ENCODE measurements at regions not wholly inside any gene's neighbourhood (a gene's known extent, or its start where the extent isn't known, plus 50 kb on each side); places are given as distances from the start of the nearest gene placed in this dataset.

DNA sequence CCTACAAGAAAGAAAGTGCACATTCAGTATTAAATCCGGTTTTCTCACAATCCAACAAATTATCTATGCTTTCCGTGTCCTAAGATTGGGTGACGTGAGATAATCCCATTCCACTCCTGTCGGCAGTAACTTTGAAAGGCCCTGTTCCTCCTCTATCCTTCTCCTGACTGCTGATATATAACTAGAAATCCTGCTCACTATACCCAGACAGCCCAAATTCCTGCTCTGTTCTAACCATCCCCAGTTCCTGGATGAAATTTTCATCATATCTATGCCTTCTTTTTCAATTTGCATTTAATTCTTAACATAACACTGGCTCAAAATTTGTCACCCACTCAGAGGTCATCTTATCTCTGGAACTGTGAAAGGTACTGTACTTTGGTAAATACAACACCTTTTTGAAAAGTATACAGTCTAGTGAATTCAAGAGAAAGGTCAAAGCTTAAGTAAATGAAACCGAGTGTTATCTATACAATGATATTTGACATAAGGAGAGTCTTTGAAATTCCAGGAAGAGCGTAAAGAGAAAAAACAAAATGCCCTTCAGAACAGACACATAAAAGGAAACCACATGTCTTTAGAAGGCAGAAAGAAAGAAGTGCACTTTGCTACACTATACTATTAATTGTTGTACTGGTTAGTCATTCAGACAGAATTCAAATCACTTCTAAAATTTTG is 200.5 kb upstream of the NEGR1 start:
- DNase-seq, result no peak
- no peaks in the 10 kb centered on the region for H3K4me1 ChIP-seq (ENCODE audit: control insufficient read depth, low read depth, low read length)
- H4K5ac ChIP-seq (ENCODE audit: low read length), result no peak overlapping the region
- no peak overlapping the region for H3K23ac ChIP-seq (ENCODE audit: low read length)
- no peak overlapping the region for H4K8ac ChIP-seq (ENCODE audit: low read depth, low read length)
- no peak overlapping the region for H2BK5ac ChIP-seq (ENCODE audit: low read length)
- no peak overlapping the region for H3K56ac ChIP-seq (ENCODE audit: low read length)
- H3K18ac ChIP-seq (ENCODE audit: low read length), result no peak overlapping the region
- no peak overlapping the region for H2BK15ac ChIP-seq (replicated peaks; ENCODE audit: low read depth)
- no CpG with 5 or more reads among the region's 6 CpGs for WGBS (ENCODE audit: extremely low coverage, insufficient coverage, low lambda C conversion rate)
- no peak overlapping the region for H3K4me3 ChIP-seq (ENCODE audit: low read length)
- H3K79me1 ChIP-seq (ENCODE audit: low read length), result no peaks in the 10 kb centered on the region
- no peak overlapping the region for H3K27ac ChIP-seq (ENCODE audit: low read depth, low read length)
- H3K9ac ChIP-seq (ENCODE audit: low read length), result no peak overlapping the region
- no peak overlapping the region for H3K4me2 ChIP-seq (ENCODE audit: low read length)
- H2AK5ac ChIP-seq (ENCODE audit: low read length), result no peak overlapping the region
- H3K4ac ChIP-seq (ENCODE audit: low read depth, low read length), result no peak overlapping the region
- H3K27me3 ChIP-seq (ENCODE audit: insufficient read depth, low read length, poor library complexity), result no peaks in the 10 kb centered on the region
- H2BK120ac ChIP-seq (ENCODE audit: low read depth, low read length), result no peak overlapping the region
- no peaks in the 10 kb centered on the region for H3K36me3 ChIP-seq (ENCODE audit: control insufficient read depth, insufficient read depth, low read length)
- H3K79me2 ChIP-seq (ENCODE audit: control insufficient read depth, insufficient read depth, low read length), result no peaks in the 10 kb centered on the region

GRCh38 chr1:72481420-72481970 is 199.2 kb upstream of the NEGR1 start:
- no CpG with 5 or more reads among the region's 5 CpGs for WGBS (ENCODE audit: extremely low coverage, insufficient coverage, low lambda C conversion rate)
- Histone ChIP-seq H3K4me1 (ENCODE audit: control insufficient read depth, low read depth, low read length) (no peaks in the 10 kb centered on the region), H4K5ac (ENCODE audit: low read length) (no peak overlapping the region), H3K79me1 (ENCODE audit: low read length) (no peaks in the 10 kb centered on the region), H2BK5ac (ENCODE audit: low read length) (no peak overlapping the region), H3K56ac (ENCODE audit: low read length) (no peak overlapping the region), H2AK5ac (ENCODE audit: low read length) (no peak overlapping the region), H3K4me3 (ENCODE audit: low read length) (no peak overlapping the region), H3K27ac (ENCODE audit: low read depth, low read length) (no peak overlapping the region), H3K79me2 (ENCODE audit: control insufficient read depth, insufficient read depth, low read length) (no peaks in the 10 kb centered on the region), H3K23ac (ENCODE audit: low read length) (no peak overlapping the region), H2BK15ac (replicated peaks; ENCODE audit: low read depth) (no peak overlapping the region), H3K4ac (ENCODE audit: low read depth, low read length) (no peak overlapping the region), H2BK120ac (ENCODE audit: low read depth, low read length) (no peak overlapping the region), H3K4me2 (ENCODE audit: low read length) (no peak overlapping the region), H3K36me3 (ENCODE audit: control insufficient read depth, insufficient read depth, low read length) (no peaks in the 10 kb centered on the region), H3K18ac (ENCODE audit: low read length) (no peak overlapping the region), H3K9ac (ENCODE audit: low read length) (no peak overlapping the region), H4K8ac (ENCODE audit: low read depth, low read length) (no peak overlapping the region), H3K27me3 (ENCODE audit: insufficient read depth, low read length, poor library complexity) (no peaks in the 10 kb centered on the region)
- DNase-seq, result no peak

- Histone ChIP-seq H3K4ac (ENCODE audit: low read depth, low read length) (no peak overlapping the region), H3K23ac (ENCODE audit: low read length) (no peak overlapping the region), H3K36me3 (ENCODE audit: control insufficient read depth, insufficient read depth, low read length) (no peaks in the 10 kb centered on the region), H3K79me1 (ENCODE audit: low read length) (no peaks in the 10 kb centered on the region), H4K8ac (ENCODE audit: low read depth, low read length) (no peak overlapping the region), H3K4me2 (ENCODE audit: low read length) (no peak overlapping the region), H3K9ac (ENCODE audit: low read length) (no peak overlapping the region), H3K27ac (ENCODE audit: low read depth, low read length) (no peak overlapping the region), H3K4me1 (ENCODE audit: control insufficient read depth, low read depth, low read length) (no peaks in the 10 kb centered on the region), H2AK5ac (ENCODE audit: low read length) (no peak overlapping the region), H3K18ac (ENCODE audit: low read length) (no peak overlapping the region), H2BK120ac (ENCODE audit: low read depth, low read length) (no peak overlapping the region), H3K56ac (ENCODE audit: low read length) (no peak overlapping the region), H2BK15ac (replicated peaks; ENCODE audit: low read depth) (no peak overlapping the region), H3K27me3 (ENCODE audit: insufficient read depth, low read length, poor library complexity) (no peaks in the 10 kb centered on the region), H4K5ac (ENCODE audit: low read length) (no peak overlapping the region), H2BK5ac (ENCODE audit: low read length) (no peak overlapping the region), H3K4me3 (ENCODE audit: low read length) (no peak overlapping the region), H3K79me2 (ENCODE audit: control insufficient read depth, insufficient read depth, low read length) (no peaks in the 10 kb centered on the region)
- no CpG with 5 or more reads among the region's 1 CpG for WGBS (ENCODE audit: extremely low coverage, insufficient coverage, low lambda C conversion rate)
- DNase-seq, result no peak
These were observed 184.0 kb upstream of the NEGR1 start for GRCh38 chr1:72466376-72466775.

GRCh38 chr1:72462186-72462905 is 180.0 kb upstream of the NEGR1 start:
- Histone ChIP-seq H3K4me2 (ENCODE audit: low read length) (no peak overlapping the region), H3K56ac (ENCODE audit: low read length) (no peak overlapping the region), H3K23ac (ENCODE audit: low read length) (no peak overlapping the region), H4K8ac (ENCODE audit: low read depth, low read length) (no peak overlapping the region), H3K27ac (ENCODE audit: low read depth, low read length) (no peak overlapping the region), H3K4ac (ENCODE audit: low read depth, low read length) (no peak overlapping the region), H2BK120ac (ENCODE audit: low read depth, low read length) (no peak overlapping the region), H3K4me3 (ENCODE audit: low read length) (no peak overlapping the region), H3K18ac (ENCODE audit: low read length) (no peak overlapping the region), H2AK5ac (ENCODE audit: low read length) (no peak overlapping the region), H4K5ac (ENCODE audit: low read length) (no peak overlapping the region), H3K36me3 (ENCODE audit: control insufficient read depth, insufficient read depth, low read length) (no peaks in the 10 kb centered on the region), H2BK15ac (replicated peaks; ENCODE audit: low read depth) (no peak overlapping the region), H2BK5ac (ENCODE audit: low read length) (no peak overlapping the region), H3K4me1 (ENCODE audit: control insufficient read depth, low read depth, low read length) (no peaks in the 10 kb centered on the region), H3K79me1 (ENCODE audit: low read length) (no peaks in the 10 kb centered on the region), H3K27me3 (ENCODE audit: insufficient read depth, low read length, poor library complexity) (no peaks in the 10 kb centered on the region), H3K9ac (ENCODE audit: low read length) (no peak overlapping the region), H3K79me2 (ENCODE audit: control insufficient read depth, insufficient read depth, low read length) (no peaks in the 10 kb centered on the region)
- WGBS (ENCODE audit: extremely low coverage, insufficient coverage, low lambda C conversion rate), result no CpG with 5 or more reads among the region's 3 CpGs
- no peak for DNase-seq

GRCh38 chr1:72442262-72442661 is 159.9 kb upstream of the NEGR1 start:
- DNase-seq, result no peak
- H3K4me1 ChIP-seq (ENCODE audit: control insufficient read depth, low read depth, low read length), result no peaks in the 10 kb centered on the region
- H3K4me2 ChIP-seq (ENCODE audit: low read length), result no peak overlapping the region
- H3K27me3 ChIP-seq (ENCODE audit: insufficient read depth, low read length, poor library complexity), result no peaks in the 10 kb centered on the region
- no peak overlapping the region for H2BK15ac ChIP-seq (replicated peaks; ENCODE audit: low read depth)
- H3K36me3 ChIP-seq (ENCODE audit: control insufficient read depth, insufficient read depth, low read length), result no peaks in the 10 kb centered on the region
- H3K27ac ChIP-seq (ENCODE audit: low read depth, low read length), result no peak overlapping the region
- H3K18ac ChIP-seq (ENCODE audit: low read length), result no peak overlapping the region
- WGBS (ENCODE audit: extremely low coverage, insufficient coverage, low lambda C conversion rate), result no CpG with 5 or more reads among the region's 3 CpGs
- no peak overlapping the region for H3K4ac ChIP-seq (ENCODE audit: low read depth, low read length)
- no peak overlapping the region for H3K23ac ChIP-seq (ENCODE audit: low read length)
- H3K56ac ChIP-seq (ENCODE audit: low read length), result no peak overlapping the region
- H3K4me3 ChIP-seq (ENCODE audit: low read length), result no peak overlapping the region
- no peaks in the 10 kb centered on the region for H3K79me2 ChIP-seq (ENCODE audit: control insufficient read depth, insufficient read depth, low read length)
- H4K5ac ChIP-seq (ENCODE audit: low read length), result no peak overlapping the region
- no peak overlapping the region for H3K9ac ChIP-seq (ENCODE audit: low read length)
- no peaks in the 10 kb centered on the region for H3K79me1 ChIP-seq (ENCODE audit: low read length)
- H4K8ac ChIP-seq (ENCODE audit: low read depth, low read length), result no peak overlapping the region
- no peak overlapping the region for H2AK5ac ChIP-seq (ENCODE audit: low read length)
- no peak overlapping the region for H2BK120ac ChIP-seq (ENCODE audit: low read depth, low read length)
- no peak overlapping the region for H2BK5ac ChIP-seq (ENCODE audit: low read length)

All from mesendoderm (in vitro differentiated cells).